ENCODE measurements at regions not wholly inside any gene's neighbourhood (a gene's known extent, or its start where the extent isn't known, plus 50 kb on each side); places are given as distances from the start of the nearest gene placed in this dataset.
A peak's percentile ranks its signal among the peaks of the same experiment; 100 is the strongest.

DNA sequence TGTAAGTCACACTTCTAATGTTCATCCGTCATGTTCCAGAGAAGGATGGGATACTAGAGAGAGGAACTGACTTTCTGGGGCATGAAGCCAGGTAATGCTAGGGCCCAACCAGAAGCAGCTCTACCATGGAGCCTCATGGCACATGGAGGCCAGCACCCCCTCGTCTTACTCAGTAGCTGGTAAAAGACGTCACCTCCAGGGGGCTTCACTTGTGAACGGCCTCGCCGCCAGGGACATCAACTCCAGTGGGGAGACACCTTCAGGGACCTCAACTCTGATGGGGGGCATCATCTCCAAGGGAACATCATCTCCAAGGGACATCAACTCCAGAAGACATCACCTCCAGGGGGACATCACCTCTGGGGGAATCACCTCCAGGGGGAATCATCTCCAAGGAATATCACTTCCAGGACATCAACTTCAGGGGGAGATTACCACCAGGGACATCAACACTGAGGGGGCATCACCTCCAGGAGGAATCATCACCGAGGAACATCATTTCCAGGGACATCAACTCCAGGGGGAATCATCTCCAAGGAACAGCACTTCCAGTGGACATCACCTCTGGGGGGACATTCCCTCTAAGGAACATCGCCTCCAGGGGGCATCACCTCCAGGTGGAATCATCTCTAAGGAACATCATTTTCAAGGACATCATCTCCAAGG lies 168.4 kb downstream of the NDUFA10 start:
- ChIA-PET POLR2A (no interaction called here), CTCF (no interaction called here)
- H3K27me3 Mint-ChIP-seq (ENCODE audit: low read depth) = peaks cover 18% of the 10 kb centered on the region
- no peak for ATAC-seq
- no peaks in the 10 kb centered on the region for H3K36me3 Mint-ChIP-seq (ENCODE audit: low read depth)
- no peak overlapping the region for H3K4me3 Mint-ChIP-seq
- no peak overlapping the region for H3K27ac Mint-ChIP-seq
- no peaks in the 10 kb centered on the region for H3K9me3 Mint-ChIP-seq (ENCODE audit: insufficient read depth)
- peak; percentile 15 for DNase-seq
- H3K4me1 Mint-ChIP-seq (ENCODE audit: low read depth) = no peaks in the 10 kb centered on the region

DNA sequence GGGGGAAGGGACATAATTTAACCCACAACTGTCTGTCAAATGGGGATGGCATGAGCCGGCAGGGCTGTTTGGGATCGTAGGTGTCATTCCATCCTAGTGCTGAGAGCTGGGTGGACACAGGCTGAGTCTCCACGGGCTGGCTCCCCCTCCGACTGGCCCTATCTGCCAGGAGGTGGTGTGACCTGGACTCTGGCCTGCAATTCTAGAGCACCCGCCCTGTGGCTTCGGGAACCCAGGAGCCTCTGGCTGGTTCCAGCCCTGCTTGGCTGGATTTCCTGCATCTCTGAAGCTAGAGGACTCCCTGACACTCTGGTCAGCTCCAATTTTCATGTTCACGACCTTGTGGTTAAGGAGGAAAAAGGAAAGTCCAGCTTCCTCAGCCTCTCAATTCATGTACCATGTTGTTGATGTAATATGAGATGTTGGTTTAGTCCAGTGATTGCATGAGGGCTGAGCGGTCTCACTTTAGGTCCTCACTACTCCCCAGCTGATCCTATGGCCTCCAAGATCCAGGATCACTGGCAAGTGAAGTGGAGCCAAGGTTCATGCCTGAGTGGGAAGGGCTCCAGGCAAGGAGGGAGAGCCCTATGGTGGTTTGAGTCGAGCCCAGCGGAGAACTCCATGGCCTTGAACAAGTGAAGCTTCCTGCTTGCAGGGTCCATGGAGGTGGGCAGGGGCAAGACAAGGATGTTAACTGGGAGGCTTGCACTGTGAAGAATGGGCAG lies 169.1 kb downstream of the NDUFA10 start:
- ChIA-PET POLR2A (no interaction called here), CTCF (no interaction called here)
- no peak for ATAC-seq

DNA sequence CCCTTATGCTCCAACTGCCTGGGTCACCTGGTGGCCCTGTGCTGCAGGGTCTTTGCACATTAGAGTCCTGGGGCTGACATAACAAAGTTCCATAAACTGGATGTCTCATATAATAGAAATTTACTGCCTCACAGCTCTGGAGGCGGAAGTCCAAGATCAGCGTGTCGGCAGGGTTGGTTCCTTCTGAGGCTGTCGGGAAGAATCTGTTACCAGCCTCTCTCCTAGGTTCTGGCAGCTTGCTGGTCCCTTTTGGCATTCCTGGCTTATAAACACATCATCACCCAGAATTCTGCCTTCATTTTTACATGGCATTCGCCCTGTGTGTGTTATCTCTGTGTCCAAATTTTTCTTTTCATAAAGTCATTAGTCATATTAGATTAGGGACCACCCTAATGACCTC lies 170.5 kb downstream of the NDUFA10 start:
- Mint-ChIP-seq H3K36me3 (ENCODE audit: low read depth) (no peaks in the 10 kb centered on the region), H3K4me1 (ENCODE audit: low read depth) (no peaks in the 10 kb centered on the region), H3K27me3 (ENCODE audit: low read depth) (peaks cover 20% of the 10 kb centered on the region), H3K27ac (no peak overlapping the region), H3K4me3 (no peak overlapping the region), H3K9me3 (ENCODE audit: insufficient read depth) (peaks cover 6% of the 10 kb centered on the region)
- no peak for ATAC-seq
- ChIA-PET CTCF (no interaction called here), POLR2A (no interaction called here)
- DNase-seq = peak; percentile 10

More for the DNA sequence above, 169.1 kb downstream of the NDUFA10 start:
- Mint-ChIP-seq H3K27ac (no peak overlapping the region), H3K36me3 (ENCODE audit: low read depth) (no peaks in the 10 kb centered on the region), H3K4me3 (no peak overlapping the region), H3K4me1 (ENCODE audit: low read depth) (no peaks in the 10 kb centered on the region), H3K27me3 (ENCODE audit: low read depth) (peaks cover 20% of the 10 kb centered on the region), H3K9me3 (ENCODE audit: insufficient read depth) (peaks cover under 1% of the 10 kb centered on the region)
- DNase-seq = peak; percentile 11

DNA sequence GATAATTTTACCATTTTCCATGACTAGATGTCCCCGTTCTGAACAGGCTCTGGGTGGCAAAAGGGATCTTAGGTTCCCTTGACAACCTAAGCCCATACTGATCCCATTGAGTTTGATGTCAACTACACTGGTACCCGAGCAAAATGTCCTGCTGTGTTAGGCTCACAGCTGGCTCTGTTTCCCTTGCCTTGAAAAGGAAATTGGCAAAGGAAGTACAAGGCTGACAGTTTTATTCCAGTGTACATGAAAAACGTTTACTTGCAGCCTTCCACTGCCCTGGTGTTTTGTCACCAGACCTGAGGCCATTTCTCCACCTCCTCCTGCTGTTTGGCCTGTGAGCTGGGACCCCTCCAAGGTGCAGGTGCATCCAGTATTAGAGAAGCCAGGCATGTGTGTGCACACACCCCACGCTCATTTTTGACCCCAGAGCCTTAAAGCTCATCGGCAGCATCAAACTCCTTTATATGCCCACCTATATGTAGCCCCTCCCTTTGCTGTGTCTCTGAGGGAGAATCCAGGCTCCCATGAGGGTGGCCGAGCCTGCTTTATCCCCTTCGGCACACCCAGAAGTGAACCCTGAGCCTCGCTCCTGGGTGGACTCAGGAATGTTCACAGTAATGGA lies 171.3 kb downstream of the NDUFA10 start:
- ChIA-PET POLR2A (no interaction called here), CTCF (no interaction called here)
- no peak overlapping the region for H3K27ac Mint-ChIP-seq
- peaks cover 22% of the 10 kb centered on the region for H3K27me3 Mint-ChIP-seq (ENCODE audit: low read depth)
- no peak overlapping the region for H3K4me3 Mint-ChIP-seq
- ATAC-seq (no peak), DNase-seq (no peak)
- peaks cover 6% of the 10 kb centered on the region for H3K9me3 Mint-ChIP-seq (ENCODE audit: insufficient read depth)
- no peaks in the 10 kb centered on the region for H3K4me1 Mint-ChIP-seq (ENCODE audit: low read depth)
- H3K36me3 Mint-ChIP-seq (ENCODE audit: low read depth) = no peaks in the 10 kb centered on the region

DNA sequence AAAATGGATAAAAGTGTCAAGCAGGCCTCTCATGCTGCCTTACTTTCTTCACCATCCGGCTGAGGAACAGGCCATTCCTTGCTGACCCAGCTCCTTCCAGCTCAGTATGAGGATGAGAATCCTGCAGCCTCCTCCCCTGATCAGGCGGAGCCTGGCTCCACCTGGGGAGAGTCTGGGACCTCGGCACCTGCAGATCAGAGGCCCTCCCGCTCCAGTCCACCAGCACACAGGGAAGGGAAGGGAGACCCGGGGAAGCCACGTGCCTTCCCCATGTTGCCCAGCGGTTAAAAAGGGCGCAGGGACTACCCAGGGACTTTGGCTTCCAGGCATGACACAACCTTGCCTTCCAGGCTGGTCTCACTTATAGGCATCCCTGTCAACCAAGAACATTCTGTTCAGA lies 172.0 kb downstream of the NDUFA10 start:
- DNase-seq (no peak), ATAC-seq (no peak)
- ChIA-PET POLR2A (no interaction called here), CTCF (no interaction called here)
- Mint-ChIP-seq H3K4me1 (ENCODE audit: low read depth) (no peaks in the 10 kb centered on the region), H3K36me3 (ENCODE audit: low read depth) (no peaks in the 10 kb centered on the region), H3K27ac (no peak overlapping the region), H3K27me3 (ENCODE audit: low read depth) (peaks cover 21% of the 10 kb centered on the region), H3K4me3 (no peak overlapping the region), H3K9me3 (ENCODE audit: insufficient read depth) (peaks cover 6% of the 10 kb centered on the region)

DNA sequence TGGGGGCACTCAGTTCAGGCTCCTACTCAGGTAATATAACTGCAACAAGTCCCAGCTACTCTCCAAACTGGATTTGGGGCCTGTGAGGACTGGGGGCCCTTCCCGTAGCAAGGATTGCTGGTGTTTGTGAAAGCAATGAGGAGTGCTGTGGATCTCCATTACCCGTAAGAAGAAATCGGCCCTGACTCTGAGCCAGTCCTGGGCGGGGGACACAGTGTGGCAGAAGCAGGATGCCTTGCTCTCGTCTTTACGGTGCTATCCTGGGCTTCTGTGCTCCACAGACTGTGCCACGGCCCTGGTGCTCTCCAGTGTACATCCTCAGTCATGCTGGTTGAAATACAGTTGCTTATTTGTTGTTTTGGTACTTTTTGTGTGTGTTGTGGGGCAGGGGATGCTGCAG lies 172.9 kb downstream of the NDUFA10 start:
- CTCF ChIA-PET = no interaction called here

DNA sequence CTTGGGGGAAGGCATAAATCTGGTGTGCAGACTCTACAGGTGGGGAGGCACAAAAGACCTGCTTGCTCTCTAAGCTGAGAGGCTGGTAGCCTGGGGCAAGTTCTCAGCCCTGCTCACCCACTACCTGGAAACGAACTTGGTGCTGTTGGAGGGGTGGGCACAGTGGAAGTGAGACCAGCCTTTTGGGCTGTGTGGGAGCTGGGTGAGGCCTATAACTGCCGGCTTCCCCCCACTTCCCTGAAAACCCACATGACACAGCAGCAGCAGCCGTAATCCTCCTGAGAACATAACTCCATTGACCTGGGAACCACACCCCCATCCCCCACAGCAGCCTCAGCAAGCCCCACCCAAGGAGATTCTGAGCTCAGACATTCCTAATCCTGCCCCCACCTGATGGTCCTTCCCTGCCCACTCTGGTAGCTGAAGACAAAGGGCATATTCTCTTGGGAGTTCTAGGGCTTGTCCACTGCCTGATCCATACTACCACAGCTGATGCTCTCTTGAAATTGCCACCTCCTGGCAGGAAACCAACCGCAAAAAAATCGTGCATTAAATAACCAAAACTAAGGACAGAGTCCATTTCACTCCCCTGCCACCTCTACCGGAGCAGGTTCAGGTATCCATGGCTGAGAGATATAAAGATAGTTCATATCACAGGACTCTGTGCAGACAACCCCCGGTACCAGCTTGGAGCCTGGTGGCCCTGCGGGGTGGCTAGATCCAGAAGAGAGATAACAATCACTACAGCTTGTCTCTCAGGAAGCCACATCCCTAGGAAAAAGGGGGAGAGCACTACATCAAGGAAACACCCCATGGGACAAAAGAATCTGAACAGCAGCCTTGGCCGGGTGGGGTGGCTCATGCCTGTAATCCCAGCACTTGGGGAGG lies 178.1 kb downstream of the NDUFA10 start:
- Mint-ChIP-seq H3K4me1 (ENCODE audit: low read depth) (peaks cover 7% of the 10 kb centered on the region), H3K9me3 (ENCODE audit: insufficient read depth) (peaks cover 6% of the 10 kb centered on the region), H3K27me3 (ENCODE audit: low read depth) (peaks cover 40% of the 10 kb centered on the region), H3K4me3 (no peak overlapping the region), H3K36me3 (ENCODE audit: low read depth) (no peaks in the 10 kb centered on the region), H3K27ac (no peak overlapping the region)
- ChIA-PET POLR2A (no interaction called here), CTCF (no interaction called here)
- DNase-seq (peak; percentile 17), ATAC-seq (no peak)

More for the DNA sequence above, 172.9 kb downstream of the NDUFA10 start:
- ATAC-seq (no peak), DNase-seq (peak; percentile 6)
- no peaks in the 10 kb centered on the region for H3K4me1 Mint-ChIP-seq (ENCODE audit: low read depth)
- peaks cover 21% of the 10 kb centered on the region for H3K27me3 Mint-ChIP-seq (ENCODE audit: low read depth)
- H3K36me3 Mint-ChIP-seq (ENCODE audit: low read depth) = no peaks in the 10 kb centered on the region
- H3K4me3 Mint-ChIP-seq = no peak overlapping the region
- POLR2A ChIA-PET = no interaction called here
- peaks cover 6% of the 10 kb centered on the region for H3K9me3 Mint-ChIP-seq (ENCODE audit: insufficient read depth)
- no peak overlapping the region for H3K27ac Mint-ChIP-seq

DNA sequence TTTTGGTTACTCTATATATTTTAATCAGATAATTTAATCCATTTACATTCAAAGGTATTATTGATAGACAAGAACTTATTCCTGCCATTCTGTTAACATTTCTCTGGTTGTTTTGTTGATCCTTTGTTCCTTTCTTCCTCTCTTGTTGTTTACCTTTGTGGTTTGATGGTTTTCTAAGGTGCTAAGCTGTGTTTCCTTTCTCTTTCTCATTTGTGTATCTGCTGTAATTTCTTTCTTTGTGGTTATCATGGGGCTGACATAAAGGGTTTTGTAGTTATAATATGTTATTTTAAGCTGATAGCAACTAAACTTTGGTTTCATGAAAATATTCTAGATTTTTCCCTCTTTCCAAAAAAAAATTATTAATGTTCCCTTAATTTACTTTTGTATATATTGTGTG lies 179.2 kb downstream of the NDUFA10 start:
- Mint-ChIP-seq H3K4me1 (ENCODE audit: low read depth) (peaks cover 7% of the 10 kb centered on the region), H3K27me3 (ENCODE audit: low read depth) (peaks cover 39% of the 10 kb centered on the region), H3K27ac (no peak overlapping the region), H3K9me3 (ENCODE audit: insufficient read depth) (peaks cover 4% of the 10 kb centered on the region), H3K36me3 (ENCODE audit: low read depth) (no peaks in the 10 kb centered on the region), H3K4me3 (no peak overlapping the region)
- no peak for ATAC-seq
- DNase-seq = no peak
- POLR2A ChIA-PET = no interaction called here
- CTCF ChIA-PET = no interaction called here

DNA sequence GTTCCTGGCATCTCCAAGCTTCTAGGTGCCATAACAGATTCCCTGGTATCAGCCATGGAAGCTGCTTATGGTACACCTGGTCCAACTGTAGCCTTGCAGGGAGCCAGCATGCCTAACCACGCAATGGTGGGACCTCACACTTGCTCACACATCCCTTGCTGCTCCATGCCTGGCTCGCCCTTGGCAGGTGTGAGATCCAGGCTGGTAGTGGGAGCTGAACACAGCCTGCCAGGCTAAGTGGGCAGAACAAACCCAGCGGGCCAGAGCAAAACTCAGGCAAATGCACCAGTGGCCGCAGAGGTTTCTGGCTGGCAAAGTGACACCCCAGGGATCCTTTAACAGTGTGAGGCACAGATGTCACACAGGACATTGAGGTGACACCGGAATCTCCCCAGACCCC lies 185.8 kb downstream of the NDUFA10 start:
- Mint-ChIP-seq H3K27me3 (ENCODE audit: low read depth) (peaks cover 17% of the 10 kb centered on the region), H3K9me3 (ENCODE audit: insufficient read depth) (no peaks in the 10 kb centered on the region), H3K4me1 (ENCODE audit: low read depth) (no peaks in the 10 kb centered on the region), H3K36me3 (ENCODE audit: low read depth) (no peaks in the 10 kb centered on the region), H3K27ac (no peak overlapping the region), H3K4me3 (no peak overlapping the region)
- ChIA-PET POLR2A (no interaction called here), CTCF (no interaction called here)
- ATAC-seq = no peak
- peak; percentile 4 for DNase-seq

DNA sequence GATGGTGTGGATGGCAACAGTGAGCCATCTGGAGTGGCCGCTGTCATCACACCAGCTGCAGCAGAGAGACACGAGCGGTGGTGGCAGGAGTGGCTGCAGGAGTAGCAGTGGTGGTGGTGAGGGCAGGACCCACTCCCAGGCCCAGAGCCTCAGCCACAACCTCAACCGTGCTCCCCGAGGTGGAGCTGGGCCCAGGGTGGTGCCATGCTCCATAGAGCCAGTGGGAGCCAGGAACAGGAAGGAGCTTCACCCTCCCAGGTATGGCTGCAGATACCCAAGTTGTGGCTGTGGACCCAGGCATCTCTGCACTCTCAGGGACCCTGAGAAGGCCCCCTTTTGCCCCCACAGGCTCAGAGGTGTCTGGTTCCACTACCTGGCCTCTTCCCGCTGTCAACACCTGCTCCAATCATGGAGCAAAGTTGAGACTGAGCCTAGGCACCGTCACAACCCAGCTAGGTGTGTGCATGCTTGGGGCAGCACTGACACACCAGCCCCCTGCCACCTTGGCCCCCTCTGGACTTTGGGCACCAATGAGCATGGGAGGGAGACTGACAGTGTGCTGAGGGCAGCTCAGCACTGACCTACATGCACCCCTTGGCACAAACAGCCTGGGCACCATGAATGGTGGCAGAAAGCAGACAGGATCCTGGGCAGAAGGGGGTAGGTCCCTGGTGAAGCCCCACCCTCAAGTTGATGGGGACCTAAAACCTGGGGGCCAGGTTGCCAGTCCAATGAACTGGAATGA lies 188.9 kb downstream of the NDUFA10 start:
- no peaks in the 10 kb centered on the region for H3K36me3 Mint-ChIP-seq (ENCODE audit: low read depth)
- ATAC-seq (no peak), DNase-seq (peak; percentile 10)
- H3K4me3 Mint-ChIP-seq = no peak overlapping the region
- no peaks in the 10 kb centered on the region for H3K9me3 Mint-ChIP-seq (ENCODE audit: insufficient read depth)
- no peaks in the 10 kb centered on the region for H3K4me1 Mint-ChIP-seq (ENCODE audit: low read depth)
- CTCF ChIA-PET = no interaction called here
- POLR2A ChIA-PET = no interaction called here
- H3K27me3 Mint-ChIP-seq (ENCODE audit: low read depth) = no peaks in the 10 kb centered on the region
- H3K27ac Mint-ChIP-seq = no peak overlapping the region

DNA sequence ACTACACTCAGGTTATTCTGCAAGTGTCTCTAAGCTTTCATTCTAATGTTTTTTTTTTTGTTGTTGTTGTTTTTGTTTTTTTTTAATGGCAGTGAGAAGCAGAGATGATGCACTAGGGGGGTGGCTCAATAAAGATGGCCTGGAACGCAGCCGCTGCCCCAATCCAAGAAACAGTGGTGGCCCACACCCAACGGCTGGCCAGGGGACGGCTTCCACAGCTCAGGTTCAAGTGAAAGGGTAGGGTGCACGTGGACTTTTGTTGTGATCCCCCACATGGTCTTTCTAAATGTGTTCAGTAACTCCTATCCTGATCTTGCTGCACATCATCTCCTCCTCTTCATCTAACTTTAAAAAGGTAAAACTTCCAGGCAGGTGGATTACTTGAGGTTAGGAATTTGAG lies 190.1 kb downstream of the NDUFA10 start:
- Mint-ChIP-seq H3K4me3 (no peak overlapping the region), H3K27ac (no peak overlapping the region), H3K9me3 (ENCODE audit: insufficient read depth) (no peaks in the 10 kb centered on the region), H3K27me3 (ENCODE audit: low read depth) (no peaks in the 10 kb centered on the region), H3K36me3 (ENCODE audit: low read depth) (no peaks in the 10 kb centered on the region), H3K4me1 (ENCODE audit: low read depth) (no peaks in the 10 kb centered on the region)
- ATAC-seq (no peak), DNase-seq (peak; percentile 9)
- ChIA-PET CTCF (no interaction called here), POLR2A (no interaction called here)
